K562 (cell line): ENCODE measurements at regions not wholly inside any gene's neighbourhood (a gene's known extent, or its start where the extent isn't known, plus 50 kb on each side); places are given as distances from the start of the nearest gene placed in this dataset.

Experiments
- CHD1 ChIP-seq: fragments of 200-600 bp; sonication (generic); IDR thresholded peaks from one replicate; pipeline ENCODE4 v1.6.1; 2012; ENCODE audit warnings: mild to moderate bottlenecking, moderate library complexity, low read length, inconsistent platforms
- COPS2 ChIP-seq: fragments of 450-650 bp; conservative IDR thresholded peaks from 2 replicates; pipeline ENCODE4 v1.6.1; 2016; ENCODE audit warnings: mild to moderate bottlenecking, moderate library complexity
- CTCF ChIP-seq, 3 experiments: IDR thresholded peaks in 2 of 3; conservative IDR thresholded peaks in 1 of 3; 2 replicates each; pipeline ENCODE4 v1.5.1; 2011 to 2012; ENCODE audit warnings: low read length in 3 of 3, mild to moderate bottlenecking in 3 of 3, control low read depth in 2 of 3, improper control_type of control experiment in 1 of 3, inconsistent platforms in 1 of 3, low read depth in 1 of 3, mixed read lengths in 1 of 3, moderate library complexity in 1 of 3; ENCODE audit not compliant: insufficient read depth in 2 of 3
- JUNB ChIP-seq: fragments of 450-650 bp; formaldehyde crosslinking; conservative IDR thresholded peaks from 2 replicates; pipeline ENCODE4 v1.4.0; 2020; ENCODE audit warnings: mild to moderate bottlenecking
- MAX ChIP-seq: sonication (generic); formaldehyde crosslinking; IDR thresholded peaks from 2 replicates; pipeline ENCODE4 v1.9.0; 2022; ENCODE audit warnings: mild to moderate bottlenecking, missing genetic modification reagents
- MYC ChIP-seq, 2 experiments: fragments of 250-450 bp in 1 of 2; sonication (Bioruptor Pico) in 1 of 2; IDR thresholded peaks; 2 replicates each; pipeline versions ENCODE4 v1.5.1 to v1.6.1; 2012 to 2021; ENCODE audit warnings: low read depth in 2 of 2, borderline replicate concordance in 1 of 2, improper control_type of control experiment in 1 of 2, low read length in 1 of 2, mild to moderate bottlenecking in 1 of 2, moderate library complexity in 1 of 2
- POLR2A ChIP-seq: fragments of 450-650 bp; conservative IDR thresholded peaks from 2 replicates; pipeline ENCODE4 v1.6.1; 2016
- POLR2AphosphoS5 ChIP-seq: IDR thresholded peaks from 2 replicates; pipeline ENCODE4 v1.6.1; 2011; ENCODE audit warnings: mild to moderate bottlenecking, low read depth, low read length, moderate library complexity; ENCODE audit not compliant: control insufficient read depth, insufficient read depth
- PTBP1 ChIP-seq: fragments of 200-400 bp; formaldehyde crosslinking; IDR thresholded peaks from 2 replicates; pipeline ENCODE4 v1.6.1; 2017; ENCODE audit warnings: low read depth, low read length
- RFX5 ChIP-seq: IDR thresholded peaks from 2 replicates; pipeline ENCODE4 v1.6.1; 2011; ENCODE audit warnings: low read depth, mild to moderate bottlenecking, improper control_type of control experiment, low read length
- TAF1 ChIP-seq: IDR thresholded peaks from 2 replicates; pipeline ENCODE4 v1.6.1; 2011; ENCODE audit warnings: mild to moderate bottlenecking, low read length, moderate library complexity; ENCODE audit not compliant: insufficient read depth, control insufficient read depth, severe bottlenecking; ENCODE audit errors: extremely low read depth
- YY1 ChIP-seq, 3 experiments: IDR thresholded peaks; 2 replicates each; pipeline ENCODE4 v1.6.1; 2011; ENCODE audit warnings: low read length in 2 of 3, mild to moderate bottlenecking in 2 of 3, moderate library complexity in 2 of 3, borderline replicate concordance in 1 of 3, control low read depth in 1 of 3, low read depth in 1 of 3; ENCODE audit not compliant: insufficient read depth in 3 of 3, insufficient replicate concordance in 2 of 3, control insufficient read depth in 1 of 3, insufficient read length in 1 of 3; ENCODE audit errors: extremely low read depth in 1 of 3
- ZBTB33 ChIP-seq: sonication (generic); formaldehyde crosslinking; IDR thresholded peaks from 2 replicates; pipeline ENCODE4 v1.8.1; 2023; ENCODE audit warnings: mild to moderate bottlenecking, missing genetic modification reagents

GRCh38 chr5:29203049-29203448 is 1990.4 kb upstream of the CDH6 start:
- TF ChIP-seq CTCF (IDR thresholded peaks at IDR 0.05 in 2 of 3, conservative IDR thresholded peaks at IDR 0.05 in 1 of 3; ENCODE audit: insufficient read depth in 2 of 3, low read depth in 1 of 3, low read length in 3 of 3) (no peak), PTBP1 (no peak), ZBTB33 (CRISPR knock-in tag) (no peak), MAX (CRISPR knock-in tag) (no peak), MYC (IDR thresholded peaks at IDR 0.05; ENCODE audit: low read depth, low read length) (no peak), MYC (CRISPR knock-in tag; IDR thresholded peaks at IDR 0.05; ENCODE audit: borderline replicate concordance, low read depth) (no peak), TAF1 (no peak), COPS2 (no peak), POLR2A (no peak), CHD1 (no peak), RFX5 (no peak), POLR2AphosphoS5 (no peak), YY1 (IDR thresholded peaks at IDR 0.05; ENCODE audit: borderline replicate concordance in 1 of 3, control insufficient read depth in 1 of 3, extremely low read depth in 1 of 3, insufficient read depth in 3 of 3, insufficient read length in 1 of 3, insufficient replicate concordance in 2 of 3, low read depth in 1 of 3, low read length in 2 of 3) (no peak), JUNB (no peak)
